HG03342 (cell line): ENCODE measurements at regions not wholly inside any gene's neighbourhood (a gene's known extent, or its start where the extent isn't known, plus 50 kb on each side); places are given as distances from the start of the nearest gene placed in this dataset.

Experiments used
- ATAC-seq: cut with Tn5 transposase; IDR thresholded peaks from one replicate; pipeline ENCODE4 v1.9.1; 2021; ENCODE audit warnings: mild to moderate bottlenecking, moderate library complexity; ENCODE audit not compliant: unreplicated experiment

- ATAC-seq, result peak; percentile 91
These were observed 275.5 kb downstream of the SS18 start for GRCh38 chr18:25814841-25815458.

DNA sequence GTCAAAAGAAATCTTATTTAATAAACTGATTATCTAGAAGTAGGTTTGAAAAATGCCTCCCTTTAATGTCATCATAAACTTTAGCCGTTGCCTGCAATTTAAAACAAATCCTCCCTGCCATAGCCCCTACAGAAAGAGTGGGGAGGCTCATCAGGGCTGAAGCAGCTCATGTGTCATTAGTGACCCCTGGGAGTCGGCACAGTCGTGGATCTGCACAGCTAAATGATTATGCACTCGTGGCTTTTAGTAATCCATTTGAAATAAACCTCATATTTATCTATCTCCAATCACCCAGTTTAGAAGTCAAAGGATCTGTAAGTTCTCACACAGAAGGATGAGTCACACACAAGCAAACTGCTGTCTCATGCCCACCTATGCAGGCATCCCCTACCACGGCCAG lies 277.3 kb downstream of the SS18 start:
- no peak for ATAC-seq

DNA sequence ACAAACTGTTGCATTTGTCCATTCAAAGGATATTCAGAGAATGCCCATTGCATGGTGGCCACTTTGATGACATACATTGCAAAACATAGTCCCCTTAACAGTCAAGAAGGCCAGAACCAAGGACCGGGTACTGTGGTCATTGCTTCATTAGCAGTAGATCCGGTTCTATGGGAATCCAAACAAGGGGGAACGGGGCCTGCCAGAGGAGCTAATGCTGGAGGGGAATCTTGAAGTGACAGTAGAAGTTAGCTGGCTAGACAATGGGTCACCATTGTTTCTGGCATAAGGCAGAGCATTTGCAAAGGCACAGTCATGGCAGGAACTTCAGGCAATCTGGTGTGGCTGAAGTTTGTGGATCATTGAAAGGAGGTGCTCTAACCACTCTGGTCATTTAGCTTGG lies 279.7 kb downstream of the SS18 start:
- ATAC-seq, result no peak

DNA sequence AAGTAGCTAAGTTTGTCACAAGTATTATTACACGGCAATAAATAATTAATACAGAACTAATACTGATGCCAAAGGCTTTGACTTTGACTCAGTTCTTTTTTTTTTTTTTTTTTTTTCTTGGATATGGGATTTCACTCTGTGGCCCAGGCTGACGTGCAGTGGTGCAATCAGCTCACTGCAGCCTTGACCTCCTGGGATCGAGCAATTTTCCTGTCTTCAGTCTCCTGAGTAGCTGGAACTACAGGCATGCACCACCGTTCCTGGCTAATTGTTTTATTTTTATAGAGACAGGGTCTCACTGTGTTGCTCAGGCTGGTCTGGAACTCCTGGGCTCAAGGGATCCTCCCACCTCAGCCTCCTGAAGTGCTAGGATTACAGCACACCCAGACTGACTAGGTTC lies 284.5 kb downstream of the SS18 start:
- ATAC-seq, result no peak

- no peak for ATAC-seq
These were observed 285.1 kb downstream of the SS18 start for GRCh38 chr18:25805323-25805722.

- no peak for ATAC-seq
These were observed 291.2 kb downstream of the SS18 start for GRCh38 chr18:25799231-25799630.

DNA sequence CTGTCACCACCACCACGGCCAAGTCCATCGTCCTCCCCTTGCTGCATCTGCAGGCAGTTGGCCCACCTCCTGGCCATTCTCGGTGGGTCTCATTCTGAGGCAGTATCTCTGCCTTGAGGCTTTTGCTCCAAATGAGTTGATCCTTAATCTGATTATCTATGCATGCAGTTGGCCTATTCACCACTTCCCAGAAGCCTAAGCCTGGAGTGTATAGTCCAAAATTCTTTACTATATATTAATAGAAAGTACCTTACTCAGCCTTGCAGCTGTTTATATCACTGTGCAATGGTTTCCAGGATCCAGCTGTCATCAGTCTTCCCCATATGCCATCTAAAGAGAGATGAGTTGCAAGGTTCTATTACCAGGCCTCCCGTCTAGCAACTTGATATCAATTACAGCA lies 292.4 kb downstream of the SS18 start:
- ATAC-seq, result no peak

DNA sequence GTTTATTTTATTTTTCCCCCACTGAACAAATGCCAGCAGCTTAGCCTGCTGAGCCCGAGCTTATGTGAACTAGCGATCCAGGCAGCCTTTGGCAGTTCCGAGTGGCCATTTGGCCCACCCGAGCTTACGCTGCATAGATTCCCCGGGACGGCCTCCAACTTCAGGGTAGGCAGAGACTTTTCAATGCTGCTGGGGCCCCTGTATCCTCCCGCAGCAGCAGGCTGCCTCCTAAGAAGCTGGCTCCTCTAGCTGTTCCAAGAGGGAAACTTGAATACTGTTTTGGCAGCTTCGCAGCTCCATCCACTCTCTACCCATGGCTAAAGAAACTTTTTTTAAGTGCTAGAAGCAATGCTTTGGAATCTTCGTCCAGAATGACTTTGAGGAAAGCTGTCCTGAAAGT lies 295.2 kb downstream of the SS18 start:
- no peak for ATAC-seq

DNA sequence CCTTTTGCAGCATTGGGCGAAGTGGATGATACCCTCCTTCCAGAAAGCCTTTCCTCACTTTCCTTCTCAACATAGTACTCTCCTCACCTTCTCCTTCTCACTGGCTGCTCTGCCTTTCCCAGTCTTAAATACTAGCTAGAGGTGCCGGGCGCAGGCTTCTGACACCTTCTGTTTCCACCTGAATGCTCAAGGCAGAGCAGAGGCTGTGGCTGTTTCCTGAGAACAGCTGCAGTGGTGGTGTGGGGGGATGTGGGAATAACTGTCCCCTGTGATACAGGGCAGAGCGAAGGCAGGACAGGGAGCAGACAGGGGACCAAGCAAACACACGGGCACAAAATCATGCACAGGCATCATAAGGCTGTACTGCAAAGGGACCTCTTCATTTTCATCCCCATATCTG lies 303.1 kb downstream of the SS18 start:
- no peak for ATAC-seq

DNA sequence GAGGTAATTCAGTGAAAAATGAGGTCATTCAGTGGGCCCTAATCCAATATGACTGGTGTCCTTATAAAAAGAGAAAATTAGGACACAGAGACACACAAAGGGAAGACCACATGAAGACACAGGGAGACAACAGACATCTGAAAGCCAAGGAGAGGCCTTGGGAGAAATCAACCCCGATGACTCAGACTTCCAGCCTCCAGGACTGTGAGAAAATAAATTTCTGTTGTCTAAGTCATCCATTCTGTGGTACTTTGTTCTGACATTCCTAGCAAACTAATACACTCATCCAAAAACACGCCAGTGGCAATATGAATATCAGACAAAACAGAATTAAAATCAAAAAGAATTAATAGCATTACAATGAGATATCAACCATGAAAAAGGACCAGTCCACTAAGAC lies 303.7 kb downstream of the SS18 start:
- no peak for ATAC-seq

DNA sequence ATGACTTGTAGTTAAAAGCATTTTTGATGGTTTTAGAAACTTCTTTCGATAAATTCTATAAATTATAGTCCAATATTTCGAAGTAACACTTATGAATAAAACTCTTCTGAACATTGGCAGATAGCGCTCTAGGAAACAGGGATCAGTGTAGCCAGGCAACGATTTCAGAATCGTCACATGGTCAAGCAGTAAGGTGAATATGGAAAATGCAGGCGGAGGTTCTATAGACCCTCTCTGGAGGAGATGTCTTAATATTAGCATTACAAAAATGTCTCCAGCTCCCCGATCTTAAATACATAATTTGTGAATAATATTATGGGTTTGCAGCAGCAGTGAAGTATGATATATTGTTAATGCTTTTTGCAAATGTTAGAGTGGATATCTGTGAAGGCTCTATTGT lies 310.3 kb downstream of the SS18 start:
- ATAC-seq, result no peak

GRCh38 chr18:25771796-25772195 lies 318.6 kb downstream of the SS18 start:
- ATAC-seq, result no peak

DNA sequence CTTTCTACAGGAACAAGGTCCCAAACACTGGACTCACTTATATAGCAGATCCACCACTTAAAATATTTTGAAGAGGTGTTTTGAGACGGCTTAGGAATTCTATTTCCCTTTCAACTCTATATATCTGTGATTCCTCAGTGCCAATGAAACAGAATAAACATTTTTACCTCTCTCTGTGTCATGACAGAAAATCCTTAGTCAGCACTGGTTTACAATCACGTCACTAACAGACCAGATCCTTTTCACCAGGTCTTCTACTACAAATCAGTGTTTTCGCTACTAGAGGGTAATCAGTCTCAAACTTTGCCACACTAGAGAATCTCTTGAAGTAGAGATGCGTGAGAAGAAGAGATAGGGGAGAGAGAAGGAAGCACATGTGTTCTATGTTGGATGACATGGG lies 325.6 kb downstream of the SS18 start:
- ATAC-seq, result no peak

GRCh38 chr18:25759111-25759510 lies 331.3 kb downstream of the SS18 start:
- no peak for ATAC-seq

- ATAC-seq, result no peak
These were observed 346.7 kb downstream of the SS18 start for GRCh38 chr18:25743646-25744151.

DNA sequence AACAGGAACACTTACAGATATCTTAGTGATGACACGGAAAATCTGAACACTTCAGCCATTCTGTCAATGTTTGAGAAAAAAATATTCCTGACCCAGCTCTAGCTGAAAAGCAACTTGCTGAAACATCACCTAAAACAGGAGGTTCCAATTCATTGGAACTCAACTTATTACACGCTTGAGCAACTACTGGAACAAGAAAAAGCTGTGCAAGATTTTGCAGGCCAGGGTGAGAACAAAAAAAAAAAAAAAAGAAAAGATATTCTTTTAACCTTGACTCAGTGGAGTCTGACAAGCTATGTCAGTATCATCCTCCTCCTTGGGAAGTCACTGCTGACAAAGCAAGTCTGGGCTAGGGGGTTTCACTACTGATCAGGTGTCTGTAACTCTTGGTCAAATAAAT lies 351.0 kb downstream of the SS18 start:
- ATAC-seq, result no peak

DNA sequence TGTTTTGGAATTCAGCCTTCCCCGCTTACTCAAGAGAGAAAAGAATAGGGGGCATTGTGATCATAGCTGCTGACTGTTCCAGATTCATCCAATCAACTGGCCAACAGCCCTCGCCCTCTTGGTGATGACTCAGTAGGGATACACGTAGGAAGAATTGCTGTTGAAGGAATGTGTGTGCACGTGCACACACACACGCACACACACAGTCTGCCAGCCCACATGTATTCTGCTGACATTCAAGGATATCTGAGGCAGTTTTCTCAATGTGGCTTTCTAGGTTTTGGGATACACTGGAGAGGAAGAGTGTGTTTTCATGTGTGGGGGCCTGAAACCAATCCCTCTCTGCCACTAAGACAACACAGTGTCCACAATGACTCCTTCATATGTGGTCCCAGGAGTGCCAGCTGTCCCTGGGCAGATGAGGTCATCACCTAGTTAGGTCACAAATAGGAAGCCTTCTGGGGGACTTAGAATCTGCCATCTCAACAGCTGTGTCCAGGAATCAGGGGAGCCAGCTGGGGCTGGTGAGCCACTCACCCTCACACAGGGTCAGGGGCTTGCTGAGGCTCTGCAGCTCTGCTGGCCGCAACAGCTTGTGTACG lies 352.6 kb downstream of the SS18 start:
- no peak for ATAC-seq

DNA sequence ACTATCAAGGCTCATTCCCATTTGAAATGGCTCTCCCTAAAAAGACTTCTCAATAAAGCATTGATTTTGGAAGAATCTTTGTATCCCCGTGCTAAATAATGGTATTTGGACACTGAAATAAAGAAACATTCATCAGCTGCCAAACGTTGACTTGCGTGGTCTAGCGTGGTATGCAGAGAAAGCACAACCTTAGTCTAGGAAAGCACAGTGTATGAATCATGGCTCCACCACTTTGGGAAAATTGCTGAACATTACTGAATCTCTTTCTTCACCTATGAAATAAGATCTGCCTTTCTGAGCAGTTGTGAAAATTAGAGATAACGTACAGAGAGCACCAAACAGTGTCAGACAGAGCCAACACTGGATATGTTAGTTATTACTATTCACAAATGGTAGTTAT lies 353.9 kb downstream of the SS18 start:
- ATAC-seq, result no peak

- ATAC-seq, result no peak
These were observed 355.0 kb downstream of the SS18 start for GRCh38 chr18:25735459-25735858.

DNA sequence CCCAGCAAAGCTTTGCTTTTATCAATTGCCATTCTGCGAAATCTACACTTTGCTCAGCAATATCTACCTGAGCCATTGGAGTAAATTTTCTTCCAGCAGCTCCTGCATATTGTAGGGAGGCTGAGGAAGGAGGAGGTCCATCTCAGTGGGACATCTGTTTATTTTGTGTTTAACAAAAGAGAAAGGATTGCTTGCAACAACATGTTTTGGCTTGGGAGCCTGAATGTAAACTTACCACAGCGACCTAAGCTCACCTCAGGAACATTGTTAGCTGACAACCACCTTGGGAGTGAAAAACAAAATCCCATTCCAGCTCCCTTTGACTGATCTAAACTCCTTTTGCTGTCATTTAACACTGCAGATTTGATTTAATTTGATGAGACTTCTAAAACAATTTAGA lies 356.1 kb downstream of the SS18 start:
- ATAC-seq, result no peak

DNA sequence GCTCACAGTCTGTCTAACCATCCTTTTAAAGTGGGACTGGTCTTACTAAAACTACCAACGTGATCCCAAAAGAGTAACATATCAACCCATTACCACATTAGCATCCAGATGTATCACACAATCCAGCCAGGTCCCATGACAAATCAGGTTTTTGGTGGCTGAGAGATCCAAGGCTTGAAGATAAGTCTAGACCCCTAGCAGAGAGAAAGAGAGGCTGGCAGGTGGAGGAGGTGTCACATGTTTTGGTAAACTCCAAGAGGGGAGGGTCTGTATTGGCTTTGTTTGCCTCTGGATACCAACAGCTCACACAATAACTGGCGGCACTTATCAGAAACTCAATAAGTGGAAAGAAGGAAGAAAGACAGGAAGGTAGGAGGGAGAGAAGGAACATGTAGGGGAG lies 357.6 kb downstream of the SS18 start:
- ATAC-seq, result no peak

DNA sequence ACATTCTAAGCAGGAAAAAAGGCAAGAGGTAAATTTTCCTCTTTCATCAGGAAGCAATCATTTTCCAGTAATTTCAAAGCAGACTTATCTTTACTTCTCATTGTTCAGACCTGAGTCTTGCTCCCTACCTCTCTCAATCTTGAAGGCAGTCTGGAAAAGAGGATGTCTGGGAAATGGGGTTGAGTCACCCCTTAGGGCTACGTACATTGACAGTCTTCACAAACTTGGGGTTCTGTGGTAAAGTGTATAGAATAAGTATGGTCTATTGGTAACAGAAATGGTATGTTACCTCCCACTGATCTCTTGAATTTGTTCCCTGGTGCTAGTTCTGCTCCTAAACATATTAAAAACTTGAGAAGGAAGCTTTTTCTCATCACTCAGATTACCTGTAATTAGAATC lies 361.3 kb downstream of the SS18 start:
- ATAC-seq, result no peak
